ENCODE measurements at regions not wholly inside any gene's neighbourhood (a gene's known extent, or its start where the extent isn't known, plus 50 kb on each side); places are given as distances from the start of the nearest gene placed in this dataset.

DNA sequence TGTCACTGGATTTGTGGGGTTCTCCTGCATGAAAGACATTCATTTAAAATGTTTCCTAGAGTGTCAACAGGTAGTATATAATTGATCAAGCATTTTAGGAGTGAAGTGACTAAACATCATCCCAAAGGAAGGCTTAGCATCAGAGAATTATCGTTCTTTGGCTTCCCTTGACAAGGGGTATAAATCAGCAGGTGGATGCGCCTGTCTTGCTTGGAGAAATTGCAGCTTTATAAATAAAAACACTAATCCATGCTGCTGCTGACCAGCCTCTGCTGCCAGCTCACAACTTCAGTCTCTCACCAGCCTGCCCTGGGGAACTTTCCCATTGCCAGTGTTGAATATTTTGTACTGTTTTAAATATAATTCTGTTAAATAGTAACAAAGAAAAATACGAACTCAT is 1184.7 kb upstream of the TENM4 start:
- no peak for TF ChIP-seq CTCF (IDR thresholded peaks at IDR 0.05 in 4 of 5, conservative IDR thresholded peaks at IDR 0.05 in 1 of 5)
- no peak for TF ChIP-seq POLR2A (IDR thresholded peaks at IDR 0.05)

All from gastrocnemius medialis (tissue), 4 donors.